ENCODE measurements at regions not wholly inside any gene's neighbourhood (a gene's known extent, or its start where the extent isn't known, plus 50 kb on each side); places are given as distances from the start of the nearest gene placed in this dataset.

DNA sequence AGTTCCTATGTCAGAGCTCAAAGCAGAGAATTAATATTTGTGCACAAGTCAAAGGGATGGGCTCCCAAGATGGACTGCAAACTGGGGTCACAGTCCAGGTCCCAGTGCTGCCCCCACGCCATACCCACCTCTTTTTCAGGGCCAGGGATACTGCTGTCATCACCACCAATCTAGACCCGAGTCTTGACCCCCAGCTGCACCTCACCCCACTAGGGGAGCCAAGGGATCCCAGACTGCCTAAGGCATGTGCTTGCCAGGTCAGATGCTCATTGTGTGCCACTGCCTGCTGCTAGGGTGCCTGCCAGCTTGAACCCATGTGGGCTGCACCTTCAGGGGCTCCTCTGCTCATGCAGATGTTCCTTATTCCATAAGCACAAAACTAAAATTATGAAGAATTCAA lies 215.6 kb upstream of the NREP start:
- TF ChIP-seq POLR2A (IDR thresholded peaks at IDR 0.05) (no peak), POLR2AphosphoS5 (IDR thresholded peaks at IDR 0.05) (no peak)
- TF ChIP-seq, protein P1, sequence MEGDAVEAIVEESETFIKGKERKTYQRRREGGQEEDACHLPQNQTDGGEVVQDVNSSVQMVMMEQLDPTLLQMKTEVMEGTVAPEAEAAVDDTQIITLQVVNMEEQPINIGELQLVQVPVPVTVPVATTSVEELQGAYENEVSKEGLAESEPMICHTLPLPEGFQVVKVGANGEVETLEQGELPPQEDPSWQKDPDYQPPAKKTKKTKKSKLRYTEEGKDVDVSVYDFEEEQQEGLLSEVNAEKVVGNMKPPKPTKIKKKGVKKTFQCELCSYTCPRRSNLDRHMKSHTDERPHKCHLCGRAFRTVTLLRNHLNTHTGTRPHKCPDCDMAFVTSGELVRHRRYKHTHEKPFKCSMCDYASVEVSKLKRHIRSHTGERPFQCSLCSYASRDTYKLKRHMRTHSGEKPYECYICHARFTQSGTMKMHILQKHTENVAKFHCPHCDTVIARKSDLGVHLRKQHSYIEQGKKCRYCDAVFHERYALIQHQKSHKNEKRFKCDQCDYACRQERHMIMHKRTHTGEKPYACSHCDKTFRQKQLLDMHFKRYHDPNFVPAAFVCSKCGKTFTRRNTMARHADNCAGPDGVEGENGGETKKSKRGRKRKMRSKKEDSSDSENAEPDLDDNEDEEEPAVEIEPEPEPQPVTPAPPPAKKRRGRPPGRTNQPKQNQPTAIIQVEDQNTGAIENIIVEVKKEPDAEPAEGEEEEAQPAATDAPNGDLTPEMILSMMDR (IDR thresholded peaks at IDR 0.05) = no peak

All from prostate gland (tissue), 2 donors.